Endothelial cell of umbilical vein (primary cell): ENCODE measurements at regions not wholly inside any gene's neighbourhood (a gene's known extent, or its start where the extent isn't known, plus 50 kb on each side); places are given as distances from the start of the nearest gene placed in this dataset.

Experiments
- BruUV-seq: library from RNA; stranded (reverse); fragments of 400-500 nt; replicated peaks from 2 replicates; lab custom pipeline; 2021; lab: Mats Ljungman, UMichigan
- CTCF ChIA-PET: fragments of 300-600, 350-600 bp; sonication (Branson Sonifier 250); formaldehyde crosslinking; loops from one replicate; lab custom pipeline; 2021; ENCODE audit warnings: antibody characterized with exemption, inconsistent platforms; lab: Charles Lee
- POLR2A ChIA-PET: fragments of 300-600, 350-600 bp; sonication (Branson Sonifier 250); formaldehyde crosslinking; loops from one replicate; lab custom pipeline; 2021; ENCODE audit warnings: antibody characterized with exemption, inconsistent platforms; lab: Charles Lee
- DNase-seq: peaks from one replicate; pipeline ENCODE4 v3.0.0-alpha.2; 2011; ENCODE audit warnings: low read depth, low spot score
- FAIRE-seq: peaks from 2 replicates; lab custom pipeline; 2011; peaks lifted over from hg19 to GRCh38; lab: Jason Lieb, UNC
- H2AFZ ChIP-seq: 2 replicates; pipeline ENCODE4 v1.6.0; 2012; ENCODE audit warnings: low read depth, low read length, control low read depth, inconsistent platforms
- H3K27ac ChIP-seq: 2 replicates; pipeline ENCODE4 v1.5.1; 2011; ENCODE audit warnings: low read depth, mild to moderate bottlenecking, control low read depth, low read length, moderate library complexity; ENCODE audit not compliant: insufficient read depth
- H3K27me3 ChIP-seq, 2 experiments: 2 replicates each; pipeline versions ENCODE4 v1.6.0 to v1.6.1; 2011; ENCODE audit warnings: low read length in 2 of 2, mixed read lengths in 1 of 2; ENCODE audit not compliant: control insufficient read depth in 2 of 2, insufficient read depth in 2 of 2
- H3K36me3 ChIP-seq, 2 experiments: 2 replicates in 1 of 2; 3 replicates in 1 of 2; pipeline ENCODE4 v1.5.1; 2011; ENCODE audit warnings: low read length in 2 of 2, mild to moderate bottlenecking in 1 of 2, moderate library complexity in 1 of 2; ENCODE audit not compliant: control insufficient read depth in 2 of 2, insufficient read depth in 2 of 2; ENCODE audit errors: extremely low read depth in 1 of 2
- H3K4me1 ChIP-seq: 3 replicates; pipeline ENCODE4 v1.5.1; 2011; ENCODE audit warnings: mild to moderate bottlenecking, low read length; ENCODE audit not compliant: control insufficient read depth, insufficient read depth; ENCODE audit errors: extremely low read depth
- H3K4me2 ChIP-seq: 2 replicates; pipeline ENCODE4 v1.6.1; 2011; ENCODE audit warnings: low read length, control low read depth, mixed read lengths; ENCODE audit not compliant: insufficient read depth
- H3K4me3 ChIP-seq, 3 experiments: fragments of 200-600 bp in 1 of 3; sonication (generic), shearing (Covaris generic) in 1 of 3; replicated peaks in 1 of 3; 2 replicates each; pipeline ENCODE4 v1.5.1; 2011 to 2016; ENCODE audit warnings: control low read depth in 3 of 3, low read length in 3 of 3, mild to moderate bottlenecking in 2 of 3, inconsistent platforms in 1 of 3, low read depth in 1 of 3, moderate library complexity in 1 of 3; ENCODE audit not compliant: insufficient read depth in 1 of 3
- H3K79me2 ChIP-seq: 2 replicates; pipeline ENCODE4 v1.6.0; 2012; ENCODE audit warnings: low read length, inconsistent platforms; ENCODE audit not compliant: control insufficient read depth, insufficient read depth
- H3K9ac ChIP-seq: replicated peaks from 2 replicates; pipeline ENCODE3; 2011; ENCODE audit warnings: low read length, control low read depth; ENCODE audit not compliant: insufficient read depth; ENCODE audit errors: extremely low read depth
- H3K9me1 ChIP-seq: replicated peaks from 3 replicates; pipeline ENCODE4 v1.6.0; 2011; ENCODE audit warnings: mild to moderate bottlenecking, low read length; ENCODE audit not compliant: control insufficient read depth, insufficient read depth; ENCODE audit errors: extremely low read depth
- H3K9me3 ChIP-seq: replicated peaks from 2 replicates; pipeline ENCODE4 v1.5.1; 2012; ENCODE audit warnings: low read length, inconsistent platforms; ENCODE audit not compliant: control insufficient read depth, insufficient read depth
- H4K20me1 ChIP-seq: replicated peaks from 2 replicates; pipeline ENCODE3; 2011; ENCODE audit warnings: mild to moderate bottlenecking, low read length; ENCODE audit not compliant: control insufficient read depth, insufficient read depth; ENCODE audit errors: extremely low read depth
- EZH2 ChIP-seq: IDR thresholded peaks from 2 replicates; pipeline ENCODE4 v1.6.1; 2012; ENCODE audit warnings: borderline replicate concordance, low read depth, mild to moderate bottlenecking, moderate library complexity, low read length, inconsistent platforms; ENCODE audit not compliant: severe bottlenecking
- FOS ChIP-seq: IDR thresholded peaks from 2 replicates; pipeline ENCODE4 v1.6.1; 2011; ENCODE audit warnings: mild to moderate bottlenecking, low read length, moderate library complexity, borderline replicate concordance; ENCODE audit not compliant: insufficient read depth
- GATA2 ChIP-seq: IDR thresholded peaks from 2 replicates; pipeline ENCODE4 v1.7.0; 2011; ENCODE audit warnings: low read depth, mild to moderate bottlenecking, moderate library complexity, mixed read lengths, low read length; ENCODE audit not compliant: insufficient read length, insufficient read depth
- JUN ChIP-seq: IDR thresholded peaks from 2 replicates; pipeline ENCODE4 v1.6.1; 2011; ENCODE audit warnings: borderline replicate concordance, low read depth; ENCODE audit not compliant: insufficient read length, insufficient read depth
- MYC ChIP-seq: IDR thresholded peaks from one replicate; pipeline ENCODE4 v1.6.1; 2011; ENCODE audit warnings: mild to moderate bottlenecking, low read depth, low read length
- POLR2A ChIP-seq: IDR thresholded peaks from 2 replicates; pipeline ENCODE4 v1.6.1; 2012; ENCODE audit warnings: low read depth, mild to moderate bottlenecking, control low read depth, low read length
- POLR2AphosphoS5 ChIP-seq: IDR thresholded peaks from 2 replicates; pipeline ENCODE4 v1.6.1; 2012; ENCODE audit warnings: low read depth, mild to moderate bottlenecking, control low read depth, low read length, moderate library complexity; ENCODE audit not compliant: insufficient read depth
- dilution Hi-C: fragments of 300-500 bp; cut with MboI; formaldehyde crosslinking; loops from one replicate; pipeline ENCODE4 v1.15.0; 2019; ENCODE audit warnings: low sequenced_read_pairs; ENCODE audit not compliant: extremely low pct_ligation_motif_present
- intact Hi-C: fragments of 100-400 bp; cut with micrococcal nuclease; formaldehyde crosslinking; loops from one replicate; pipeline ENCODE4 v1.10.0; 2022
- TF ChIP-seq, protein P1 (sequence below): IDR thresholded peaks from 2 replicates; pipeline ENCODE4 v1.6.1; 2011; ENCODE audit not compliant: insufficient read depth, insufficient read length
- TF ChIP-seq, protein P2 (sequence below), 2 donors: IDR thresholded peaks; 1 replicate in 1 of 2; 2 replicates in 1 of 2; pipeline ENCODE4 v1.5.1; 2011; ENCODE audit warnings: low read length in 2 of 2, mild to moderate bottlenecking in 2 of 2, moderate library complexity in 2 of 2, control low read depth in 1 of 2, inconsistent platforms in 1 of 2, low read depth in 1 of 2; ENCODE audit not compliant: insufficient read depth in 1 of 2; ENCODE audit errors: extremely low read depth in 1 of 2

DNA sequence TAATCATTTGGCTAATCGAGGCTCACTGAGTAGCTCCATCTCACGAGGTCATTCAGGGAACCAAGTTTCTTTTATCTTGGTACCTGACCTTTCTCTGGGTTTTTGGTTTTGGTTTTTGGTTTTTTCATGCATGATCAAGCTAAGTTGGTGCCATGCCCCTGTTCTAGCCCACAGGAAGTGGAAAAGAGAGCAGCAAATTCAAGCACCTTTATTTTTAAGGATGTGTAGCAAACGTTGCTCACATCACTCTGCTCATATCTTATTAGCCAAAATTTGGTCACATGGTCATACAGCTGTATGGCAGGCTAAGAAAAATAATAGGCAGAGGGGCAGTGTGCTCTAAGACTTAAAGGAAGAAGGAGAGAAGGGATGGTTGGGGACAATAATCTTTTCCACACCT lies 593.5 kb downstream of the DIAPH3 start:
- Histone ChIP-seq H3K27ac (no peak overlapping the region), H3K9me1 (no peaks in the 10 kb centered on the region), H4K20me1 (no peaks in the 10 kb centered on the region), H3K79me2 (no peaks in the 10 kb centered on the region), H2AFZ (no peak overlapping the region), H3K4me2 (no peak overlapping the region), H3K9ac (no peak overlapping the region), H3K4me3 (no peak overlapping the region), H3K27me3 (no peaks in the 10 kb centered on the region), H3K36me3 (no peaks in the 10 kb centered on the region), H3K9me3 (no peaks in the 10 kb centered on the region), H3K4me1 (no peaks in the 10 kb centered on the region)
- POLR2A ChIA-PET, result no interaction called here
- DNase-seq (no peak), FAIRE-seq (no peak)
- dilution Hi-C loops, result no loop called here
- intact Hi-C loops, result no loop called here
- TF ChIP-seq JUN (no peak), FOS (no peak), POLR2AphosphoS5 (no peak), MYC (no peak), EZH2 (no peak), GATA2 (no peak), POLR2A (no peak)
- TF ChIP-seq, protein P1, sequence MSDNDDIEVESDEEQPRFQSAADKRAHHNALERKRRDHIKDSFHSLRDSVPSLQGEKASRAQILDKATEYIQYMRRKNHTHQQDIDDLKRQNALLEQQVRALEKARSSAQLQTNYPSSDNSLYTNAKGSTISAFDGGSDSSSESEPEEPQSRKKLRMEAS, result no peak
- TF ChIP-seq, protein P2, sequence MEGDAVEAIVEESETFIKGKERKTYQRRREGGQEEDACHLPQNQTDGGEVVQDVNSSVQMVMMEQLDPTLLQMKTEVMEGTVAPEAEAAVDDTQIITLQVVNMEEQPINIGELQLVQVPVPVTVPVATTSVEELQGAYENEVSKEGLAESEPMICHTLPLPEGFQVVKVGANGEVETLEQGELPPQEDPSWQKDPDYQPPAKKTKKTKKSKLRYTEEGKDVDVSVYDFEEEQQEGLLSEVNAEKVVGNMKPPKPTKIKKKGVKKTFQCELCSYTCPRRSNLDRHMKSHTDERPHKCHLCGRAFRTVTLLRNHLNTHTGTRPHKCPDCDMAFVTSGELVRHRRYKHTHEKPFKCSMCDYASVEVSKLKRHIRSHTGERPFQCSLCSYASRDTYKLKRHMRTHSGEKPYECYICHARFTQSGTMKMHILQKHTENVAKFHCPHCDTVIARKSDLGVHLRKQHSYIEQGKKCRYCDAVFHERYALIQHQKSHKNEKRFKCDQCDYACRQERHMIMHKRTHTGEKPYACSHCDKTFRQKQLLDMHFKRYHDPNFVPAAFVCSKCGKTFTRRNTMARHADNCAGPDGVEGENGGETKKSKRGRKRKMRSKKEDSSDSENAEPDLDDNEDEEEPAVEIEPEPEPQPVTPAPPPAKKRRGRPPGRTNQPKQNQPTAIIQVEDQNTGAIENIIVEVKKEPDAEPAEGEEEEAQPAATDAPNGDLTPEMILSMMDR (IDR thresholded peaks at IDR 0.05; ENCODE audit: extremely low read depth in 1 of 2, insufficient read depth in 1 of 2, low read depth in 1 of 2, low read length in 2 of 2), result no peak
- CTCF ChIA-PET, result interaction anchor here (0.9 to 1.8 kb wide), 2 partner anchors 9 to 18 kb away, joined by 3 to 4 read pairs; no protein-coding TSS in a partner anchor
- no TSS peak for BruUV-seq
